GM21367 (cell line): ENCODE measurements at regions not wholly inside any gene's neighbourhood (a gene's known extent, or its start where the extent isn't known, plus 50 kb on each side); places are given as distances from the start of the nearest gene placed in this dataset.
"Not testable (repeated sequence)": the region's sequence is repeated elsewhere in the genome, so short reads cannot be mapped to it uniquely, and the experiment has no call there.

Source experiments
- ATAC-seq: cut with Tn5 transposase; IDR thresholded peaks from one replicate; pipeline ENCODE4 v1.9.1; 2021; ENCODE audit not compliant: unreplicated experiment

DNA sequence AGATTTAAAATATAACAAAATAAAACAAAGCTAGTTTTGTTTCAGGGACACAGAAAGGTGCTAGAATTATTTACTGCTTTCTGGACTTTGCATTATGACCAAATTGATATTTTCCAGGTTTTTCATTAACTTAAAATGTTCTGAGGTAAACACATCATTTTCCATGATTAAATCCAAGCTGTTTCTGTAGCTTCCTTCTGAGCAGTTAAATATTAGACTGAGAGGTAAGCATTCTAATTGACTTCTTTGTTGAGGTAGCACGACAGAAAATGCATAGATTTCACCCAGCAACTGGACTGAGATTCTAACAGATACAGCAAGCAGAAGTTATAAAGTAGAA is 98.3 kb downstream of the BMP4 start:
- no peak for ATAC-seq

DNA sequence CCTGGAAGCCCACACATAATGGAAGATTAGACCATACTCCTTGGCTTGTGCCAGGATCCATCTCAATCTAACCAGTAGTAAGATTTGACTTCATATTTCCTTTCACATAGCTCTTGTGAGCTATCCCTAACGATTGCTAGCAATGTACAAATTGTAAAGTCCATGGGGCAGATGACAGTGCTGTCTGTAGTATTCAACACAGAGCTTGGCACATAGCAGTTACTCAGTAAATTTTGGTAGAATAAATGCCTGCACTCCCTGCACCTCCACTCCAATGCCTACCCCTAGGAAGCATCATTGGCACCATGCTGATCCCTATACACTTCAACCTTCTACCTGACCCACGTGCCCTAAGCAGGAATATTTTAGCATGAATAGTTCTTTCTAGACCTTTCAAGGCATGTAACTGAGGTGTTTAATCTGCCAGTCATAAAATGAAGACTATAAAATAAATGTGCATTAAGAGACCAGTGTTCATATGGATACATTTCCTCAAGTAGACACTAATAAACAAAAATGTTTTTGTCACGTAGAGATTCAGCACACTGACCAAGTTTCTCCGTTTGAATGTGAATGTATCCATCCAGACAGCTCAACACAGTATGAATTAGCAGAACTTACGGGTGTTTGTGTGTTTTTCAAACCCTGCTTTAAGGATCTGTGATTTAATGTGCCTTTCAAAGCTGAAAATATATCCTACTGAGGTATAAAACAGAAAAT is 98.8 kb downstream of the BMP4 start:
- no peak for ATAC-seq

DNA sequence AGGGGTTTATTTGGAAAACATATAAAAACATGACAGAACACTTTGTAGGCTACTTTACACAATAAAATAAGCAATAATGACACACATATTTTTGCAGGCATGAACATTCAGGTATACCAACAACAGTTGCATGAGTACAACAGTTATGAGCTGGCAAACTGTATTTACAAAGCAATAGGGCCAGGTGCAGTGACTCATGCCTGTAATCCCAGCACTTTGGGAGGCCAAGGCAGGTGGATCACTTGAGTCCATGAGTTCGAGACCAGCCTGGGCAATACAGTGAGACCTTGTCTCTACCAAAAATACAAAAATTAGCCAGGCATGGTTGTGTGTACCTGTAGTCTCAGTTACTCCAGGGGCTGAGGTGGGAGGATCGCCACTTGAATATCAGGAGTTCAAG is 101.1 kb downstream of the BMP4 start:
- ATAC-seq: no peak

DNA sequence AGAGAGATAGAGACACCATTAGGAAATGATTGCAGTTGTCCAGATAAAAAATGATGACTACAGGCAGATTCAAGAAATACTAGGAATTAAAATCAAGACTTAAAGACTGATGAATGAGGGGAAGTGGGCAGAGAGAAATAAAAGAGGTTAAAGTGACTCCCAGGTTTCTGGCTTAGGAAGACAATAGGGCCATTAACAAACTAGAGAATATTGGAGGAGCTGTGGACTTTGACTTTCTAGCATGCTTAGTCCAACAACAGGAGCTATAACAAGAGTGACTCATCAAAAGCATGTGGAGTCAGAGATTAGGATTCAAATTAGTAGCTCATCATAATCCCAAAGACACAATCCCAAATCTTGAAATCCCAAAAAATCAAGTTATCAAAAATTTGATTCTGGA is 101.5 kb downstream of the BMP4 start:
- no peak for ATAC-seq

DNA sequence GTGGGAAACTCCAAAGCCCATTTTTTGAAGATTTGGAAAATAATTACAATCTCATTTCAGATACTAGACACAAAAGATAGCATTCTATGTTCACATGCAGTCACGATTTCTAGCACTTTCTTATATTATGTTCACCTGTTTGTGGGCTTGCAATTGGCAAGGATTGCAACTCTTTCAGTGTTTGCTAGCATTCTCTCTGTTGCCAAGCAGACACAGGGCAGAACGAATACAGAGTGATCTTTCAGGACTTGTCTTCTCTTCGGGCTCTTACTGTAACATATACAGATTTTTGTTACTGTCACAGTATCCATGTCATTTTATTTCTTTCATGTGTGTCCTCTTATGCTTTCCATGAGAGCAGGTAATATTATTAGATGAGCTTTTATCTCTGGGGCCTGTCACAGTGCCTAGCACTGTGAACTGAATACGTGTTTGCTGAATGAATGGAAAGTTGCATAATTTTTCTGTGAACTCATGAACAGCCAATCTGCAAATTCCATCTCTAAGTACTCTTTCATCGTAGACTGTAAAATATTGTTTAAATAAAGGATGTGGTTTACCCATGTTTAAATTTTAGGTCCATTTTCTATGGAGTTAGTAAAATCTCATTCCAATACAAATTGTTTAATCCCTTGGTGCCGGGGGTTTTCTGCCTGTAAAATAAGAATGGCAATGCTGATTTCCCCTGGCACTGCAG is 105.1 kb downstream of the BMP4 start:
- ATAC-seq: no peak

DNA sequence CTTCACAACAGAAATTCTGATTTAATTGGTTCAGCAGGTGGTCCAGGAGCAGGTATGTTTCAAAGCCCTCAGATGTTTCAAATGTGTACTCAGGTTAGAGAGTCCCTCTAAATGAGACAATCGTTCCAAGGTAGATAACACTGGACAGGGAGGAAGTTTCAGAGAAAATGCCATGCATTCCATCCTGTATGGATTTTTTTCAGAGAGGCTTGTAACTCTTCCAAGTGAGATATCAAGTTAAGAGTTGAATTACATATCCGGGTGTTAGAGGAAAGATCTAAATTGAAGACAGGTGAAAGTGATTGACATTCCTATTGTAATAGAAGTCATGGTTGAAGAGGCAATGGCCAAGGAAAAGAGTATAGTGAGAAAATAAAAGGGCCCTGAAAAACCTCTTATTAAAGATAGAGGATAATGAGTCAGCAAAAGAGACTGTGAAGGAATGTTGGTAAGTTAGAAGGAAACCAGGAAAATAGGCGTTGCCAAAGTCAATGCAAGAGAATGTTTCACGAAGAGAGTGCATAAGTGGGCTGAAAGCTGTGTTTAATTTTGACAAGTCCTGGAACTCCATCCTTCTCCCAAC is 105.8 kb downstream of the BMP4 start:
- no peak for ATAC-seq

DNA sequence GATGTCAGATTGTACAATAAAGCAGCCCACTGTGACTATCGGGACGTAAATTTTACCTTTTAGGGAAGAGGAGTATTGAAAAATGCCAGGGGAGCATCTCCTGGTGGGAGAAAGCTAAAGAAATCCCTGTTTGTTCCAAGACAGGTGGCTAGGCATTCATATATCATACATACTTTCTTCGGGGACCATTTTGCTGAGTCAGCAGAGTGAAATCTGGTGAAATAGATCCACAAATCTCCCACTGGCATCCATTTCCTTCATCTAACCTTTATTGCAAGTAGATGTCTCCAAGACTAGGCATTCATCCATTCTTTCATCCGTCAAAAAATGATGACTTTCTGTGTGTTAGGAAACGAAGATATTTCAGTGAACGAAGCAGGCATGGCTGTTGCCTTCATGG is 107.1 kb downstream of the BMP4 start:
- ATAC-seq: no peak

DNA sequence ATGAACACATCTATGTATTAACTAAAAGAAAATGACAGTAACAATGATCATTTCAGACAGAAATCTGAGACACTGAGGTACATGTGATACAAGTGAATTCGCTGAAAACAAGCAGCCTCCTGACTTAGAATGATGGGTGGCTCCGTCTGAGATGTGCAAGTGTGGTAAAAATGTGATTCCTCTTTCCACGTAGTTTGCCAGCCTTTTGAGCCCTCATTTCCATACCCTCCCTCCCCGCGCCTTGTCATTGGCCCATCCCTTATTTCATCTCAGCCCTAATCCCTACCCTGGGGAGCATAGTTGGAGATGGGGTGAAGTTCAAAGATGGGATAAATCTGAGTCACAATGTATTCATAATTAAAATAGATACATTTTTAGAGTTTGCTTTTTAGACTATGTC is 107.8 kb downstream of the BMP4 start:
- ATAC-seq: no peak

DNA sequence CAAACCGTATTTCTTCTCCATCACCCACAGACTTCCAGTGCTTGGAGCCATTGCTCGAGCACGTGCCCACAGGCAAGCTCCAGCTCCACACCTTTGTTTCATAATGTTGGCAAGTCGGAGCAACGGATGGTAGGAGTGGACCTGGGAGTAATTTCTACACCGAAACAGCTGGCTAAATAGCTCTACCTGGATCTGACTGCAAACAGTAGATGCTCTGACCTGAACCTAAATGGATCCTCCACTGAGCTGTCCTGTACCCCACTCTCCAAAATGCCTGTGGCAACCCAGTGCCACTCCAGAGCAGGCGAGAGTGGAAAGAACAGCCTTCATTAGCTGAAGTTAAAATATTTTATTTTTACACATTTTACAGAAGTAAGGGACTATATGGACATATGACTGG is 108.7 kb downstream of the BMP4 start:
- ATAC-seq: no peak

DNA sequence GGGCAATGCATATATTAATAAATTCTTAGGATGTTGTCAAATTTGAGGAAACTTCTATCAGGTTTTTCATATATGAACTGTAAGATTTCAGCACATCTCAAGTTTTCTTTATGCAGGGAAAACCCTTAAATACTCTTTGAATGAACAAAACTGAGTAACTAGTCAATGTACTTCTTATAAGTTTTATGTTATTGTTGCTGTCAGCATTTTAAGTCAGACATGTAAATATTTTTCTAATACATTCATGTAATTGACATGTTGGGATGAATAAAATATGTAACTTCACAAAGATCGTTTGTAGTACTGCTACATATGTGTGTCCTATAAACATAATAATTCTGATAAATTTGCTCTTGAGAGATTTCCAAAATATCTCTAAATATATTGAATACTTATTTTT is 109.6 kb downstream of the BMP4 start:
- ATAC-seq: no peak

DNA sequence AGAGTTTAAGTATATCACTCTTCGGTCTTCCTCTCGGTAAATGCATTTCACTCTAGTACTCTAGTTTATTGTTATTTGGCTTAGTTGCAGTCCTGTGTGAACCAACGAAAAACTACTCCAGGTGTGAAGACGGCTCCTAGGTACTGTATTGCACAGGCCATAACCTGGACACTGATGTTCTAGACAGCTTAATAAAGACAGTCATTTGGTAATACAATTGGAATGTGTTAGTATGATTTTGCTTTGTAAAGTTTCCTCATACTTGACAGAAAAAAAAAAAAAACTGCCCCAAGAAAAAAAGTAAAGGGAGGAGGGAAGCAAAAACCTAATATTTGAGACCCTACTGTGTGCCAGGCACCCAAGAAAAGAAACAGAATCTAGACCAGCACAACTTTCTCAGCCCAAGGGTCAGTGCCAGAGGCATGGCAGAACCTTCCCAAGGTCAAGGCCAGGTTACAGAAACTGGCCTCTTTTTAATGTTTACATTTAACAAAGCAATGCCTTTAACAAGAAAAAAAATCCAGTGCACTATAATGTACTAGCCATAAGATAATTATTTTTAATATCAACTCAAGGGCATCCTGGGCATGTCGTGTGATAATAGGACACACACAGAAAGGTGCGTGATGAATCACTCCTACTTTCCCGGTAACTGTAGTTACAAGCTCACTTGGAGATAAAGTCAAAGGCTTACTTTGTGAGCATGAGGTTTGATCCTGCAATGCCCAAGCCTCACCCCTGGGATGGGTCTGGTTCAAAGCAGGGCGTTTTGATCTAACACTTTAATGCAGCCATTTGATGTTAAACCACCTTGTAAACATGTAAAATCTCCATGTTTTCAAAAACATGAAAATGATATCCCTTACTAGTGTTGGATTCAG is 110.6 kb downstream of the BMP4 start:
- no peak for ATAC-seq

DNA sequence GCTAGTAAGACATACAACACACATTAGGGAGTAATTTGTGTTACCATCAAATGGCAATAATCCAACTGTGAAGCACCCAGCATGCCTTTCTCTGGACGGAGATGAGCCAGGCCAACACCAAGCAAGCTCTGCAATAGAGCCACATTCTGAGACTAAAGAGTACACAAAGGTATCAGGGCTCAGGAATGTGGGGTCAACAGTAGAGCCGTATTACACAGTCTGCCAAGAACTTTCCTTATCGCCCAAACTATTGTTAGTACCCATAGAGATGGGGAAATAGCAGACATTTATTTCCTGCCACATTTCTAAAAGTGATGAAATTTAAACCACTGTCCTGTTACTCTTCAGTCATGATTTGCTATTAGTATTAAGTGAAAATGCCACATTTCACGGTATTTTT is 113.7 kb downstream of the BMP4 start:
- no peak for ATAC-seq

DNA sequence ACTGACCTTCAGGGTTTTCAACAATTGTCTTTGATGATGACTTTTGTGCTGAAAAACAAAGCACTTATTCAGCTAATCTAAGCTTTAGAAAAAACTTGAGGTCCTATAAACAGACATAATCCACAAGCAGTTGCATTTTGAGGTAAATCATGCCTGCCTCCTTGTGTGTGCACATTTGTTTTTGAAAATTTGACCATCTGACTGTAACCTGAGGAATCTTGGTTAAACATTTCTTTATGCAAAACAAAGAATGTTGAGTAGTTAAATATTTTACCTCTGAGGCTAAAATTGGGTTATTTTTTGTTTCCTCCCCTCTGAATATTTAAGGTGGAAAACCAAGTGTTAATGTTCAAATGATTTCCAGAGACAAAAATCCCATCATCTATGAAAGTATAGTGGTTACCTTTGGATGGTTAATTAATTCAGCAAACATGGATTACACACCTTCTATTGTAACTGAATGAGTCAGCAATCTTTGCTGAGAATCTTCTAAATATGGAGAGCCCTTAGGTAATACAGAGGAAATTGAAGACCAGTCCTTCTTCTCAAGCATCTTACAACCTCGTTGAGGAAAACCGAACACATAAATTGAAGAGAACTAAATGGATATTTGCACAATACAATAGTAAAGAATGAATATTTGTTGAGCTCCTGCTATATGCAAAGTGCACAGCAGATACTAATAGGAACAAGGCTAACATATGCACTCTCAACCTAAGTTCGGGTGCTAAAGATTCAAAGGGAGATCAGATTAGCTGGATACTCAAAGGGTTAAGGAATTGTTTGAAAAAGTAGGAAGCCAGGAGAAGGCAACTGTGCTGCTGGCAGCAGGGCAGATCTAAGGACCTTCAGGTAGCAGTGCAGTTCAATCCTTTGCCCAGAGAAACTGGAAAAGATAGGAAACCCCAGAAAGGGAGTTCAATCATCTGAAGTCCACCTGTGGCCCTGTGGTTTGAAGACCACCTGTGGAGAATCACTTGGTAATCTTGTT is 115.2 kb downstream of the BMP4 start:
- no peak for ATAC-seq

DNA sequence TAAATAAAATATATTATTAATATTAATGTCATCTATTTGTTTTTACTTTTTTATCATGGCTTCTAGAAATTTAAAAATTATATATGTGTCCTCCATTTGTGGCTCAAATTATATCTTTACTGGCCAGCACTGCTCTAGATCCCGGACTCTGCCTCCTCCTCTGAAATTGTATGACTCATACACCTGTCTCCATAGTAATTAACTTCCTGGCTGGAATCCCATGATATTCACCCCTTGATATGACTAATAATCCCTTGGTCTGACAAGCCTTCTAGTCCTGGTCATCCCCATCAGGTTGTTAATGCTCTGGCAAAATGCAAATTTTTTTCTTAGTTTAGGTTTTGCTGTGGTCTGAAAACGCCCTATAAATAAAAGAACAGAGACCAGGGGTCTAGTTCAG is 116.2 kb downstream of the BMP4 start:
- no peak for ATAC-seq

DNA sequence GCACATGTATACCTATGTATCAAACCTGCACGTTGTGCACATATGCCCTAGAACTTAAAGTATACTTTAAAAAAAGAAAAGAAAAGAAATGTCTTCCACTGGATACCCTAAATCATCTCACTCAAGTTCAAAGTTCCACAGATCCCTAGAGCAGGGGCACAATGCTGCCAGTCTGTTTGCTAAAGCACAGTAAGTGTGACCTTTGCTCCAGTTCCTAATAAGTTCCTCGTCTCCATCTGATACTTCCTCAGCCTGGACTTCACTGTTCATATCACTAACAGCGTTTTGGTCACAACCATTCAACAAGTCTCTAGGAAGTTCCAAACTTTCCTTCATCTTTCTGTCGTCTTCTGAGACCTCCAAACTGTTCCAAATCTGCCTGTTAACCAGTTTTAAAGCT is 118.3 kb downstream of the BMP4 start:
- ATAC-seq: no peak

DNA sequence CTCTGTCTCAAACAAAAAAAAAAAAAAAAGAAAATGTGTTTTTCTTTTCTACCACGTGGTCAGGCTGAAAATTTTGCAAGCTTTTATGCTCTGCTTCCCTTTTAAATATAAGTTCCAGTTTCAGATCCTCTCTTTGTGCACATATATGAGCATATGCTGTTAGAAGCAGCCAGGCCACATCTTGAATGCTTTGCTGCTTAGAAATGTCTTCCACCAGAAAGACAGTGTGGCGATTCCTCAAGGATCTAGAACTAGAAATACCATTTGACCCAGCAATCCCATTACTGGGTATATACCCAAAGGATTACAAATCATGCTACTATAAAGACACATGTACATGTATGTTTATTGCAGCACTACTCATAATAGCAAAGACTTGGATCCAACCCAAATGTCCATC is 119.0 kb downstream of the BMP4 start:
- ATAC-seq: not testable (repeated sequence)

DNA sequence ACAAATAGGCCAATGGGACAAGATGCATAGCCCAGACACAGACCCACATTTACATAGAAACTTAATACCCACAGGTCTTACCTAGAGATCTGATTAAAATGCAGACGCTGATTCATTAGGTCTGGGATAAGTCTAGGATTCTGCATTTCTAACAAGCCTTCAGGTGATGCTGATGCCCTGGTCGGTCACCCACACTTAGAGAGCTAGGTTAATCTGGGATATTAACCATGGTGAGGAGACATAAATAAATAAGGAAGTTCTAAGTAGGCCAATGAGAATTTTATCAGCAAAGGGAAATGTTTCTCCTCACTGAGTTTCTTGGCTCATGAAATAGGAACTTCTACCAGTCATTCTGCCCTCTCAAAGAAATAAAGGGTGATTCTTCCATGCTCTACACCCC is 120.1 kb downstream of the BMP4 start:
- no peak for ATAC-seq

DNA sequence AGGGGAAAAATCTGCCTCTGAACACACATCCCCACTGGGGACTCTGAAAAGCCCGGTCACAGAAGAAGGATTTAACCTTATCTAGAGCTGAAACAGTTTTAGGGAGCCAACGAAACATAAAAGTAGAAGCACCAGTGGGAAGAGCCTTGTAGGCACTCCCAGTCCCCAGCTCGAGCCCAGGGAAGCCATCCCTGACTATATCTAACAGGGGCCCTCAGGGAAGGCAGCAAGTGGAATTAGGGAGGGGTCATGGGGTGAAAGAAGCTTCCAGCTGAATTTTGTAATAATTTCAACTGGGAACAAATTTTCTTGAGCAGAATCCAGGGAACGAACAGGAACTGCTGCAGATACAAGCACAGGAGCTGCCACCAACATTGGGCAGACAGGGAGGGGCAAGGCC is 127.8 kb downstream of the BMP4 start:
- ATAC-seq: no peak

DNA sequence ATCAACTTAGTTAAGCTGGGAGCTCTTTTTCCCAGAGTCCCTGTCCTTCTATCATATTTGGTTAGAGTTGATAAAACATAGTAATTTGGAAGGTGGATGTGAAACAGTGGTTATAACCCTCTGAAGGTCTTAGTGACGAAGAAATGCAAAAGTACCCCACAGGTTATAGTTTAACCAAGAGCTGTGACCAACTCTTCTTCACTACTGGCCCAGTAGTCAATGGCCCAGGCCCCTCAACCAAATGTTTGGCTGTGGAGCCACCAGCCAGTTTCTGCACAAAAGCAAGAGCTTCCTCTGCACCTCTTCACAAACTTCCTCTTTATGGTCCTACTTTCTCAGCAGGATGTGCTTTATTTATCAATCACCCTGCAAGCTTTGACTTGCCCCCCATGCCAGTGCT is 132.6 kb downstream of the BMP4 start:
- peak; percentile 40 for ATAC-seq

DNA sequence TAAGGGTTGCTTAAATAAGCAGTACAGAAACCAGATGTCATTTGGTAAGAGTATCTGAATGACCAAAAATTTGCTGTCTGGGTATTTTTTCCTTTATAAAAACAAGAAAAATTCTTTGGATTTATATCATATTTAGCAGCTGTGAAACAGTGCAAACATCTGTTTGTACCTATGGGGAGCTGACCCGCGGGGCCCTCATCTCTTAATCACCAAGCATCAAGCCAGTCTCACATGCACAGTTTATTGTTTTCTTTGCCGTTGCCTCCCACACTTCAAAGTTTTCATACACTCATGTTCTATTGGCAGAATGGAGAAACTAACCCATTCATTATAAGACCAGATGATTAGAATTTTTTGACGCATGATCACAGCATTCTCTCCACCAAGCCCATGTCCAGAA is 142.2 kb downstream of the BMP4 start:
- ATAC-seq: no peak

DNA sequence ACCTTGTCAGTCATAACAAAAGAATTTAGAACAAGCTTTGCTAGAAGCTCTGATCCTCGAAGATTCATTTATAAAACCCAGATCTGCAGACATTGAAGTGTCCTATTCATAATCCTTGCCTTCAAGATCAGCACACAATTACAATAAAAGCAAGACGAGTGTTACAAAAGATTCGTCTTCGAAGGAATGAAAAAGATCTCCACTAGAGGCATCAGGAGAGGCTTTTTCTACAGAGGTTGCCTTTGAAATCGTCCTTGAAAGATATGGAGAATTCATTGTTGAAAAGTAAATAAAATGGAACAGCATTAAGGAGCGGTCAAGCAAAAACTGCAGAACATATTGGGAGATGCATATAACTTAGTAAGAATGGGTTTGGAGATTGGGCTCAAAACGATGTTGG is 146.4 kb downstream of the BMP4 start:
- no peak for ATAC-seq
